ENCODE measurements at regions not wholly inside any gene's neighbourhood (a gene's known extent, or its start where the extent isn't known, plus 50 kb on each side); places are given as distances from the start of the nearest gene placed in this dataset.

DNA sequence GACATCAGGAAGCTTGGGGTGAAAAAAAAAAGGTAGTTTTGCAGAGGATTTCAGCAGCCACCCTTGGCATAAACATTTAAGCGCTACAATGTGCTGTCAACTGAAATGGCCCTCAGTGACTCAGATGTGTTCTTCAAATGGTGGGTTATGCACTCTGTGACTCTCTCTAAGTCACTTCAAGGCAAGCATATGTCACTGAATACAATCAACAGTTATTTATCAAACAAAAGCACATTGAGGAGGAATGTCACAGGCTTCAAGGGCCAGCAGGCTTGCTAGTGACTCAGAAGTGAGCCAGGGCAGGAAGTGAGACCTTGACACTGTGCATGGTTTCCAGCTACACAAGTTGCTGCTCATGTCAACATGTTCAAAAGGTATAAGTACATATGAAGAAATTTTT lies 523.7 kb upstream of the HTR2A start:
- DNase-seq (ENCODE audit: low read depth, low spot score): peak; percentile 2
- TF ChIP-seq, protein P1, sequence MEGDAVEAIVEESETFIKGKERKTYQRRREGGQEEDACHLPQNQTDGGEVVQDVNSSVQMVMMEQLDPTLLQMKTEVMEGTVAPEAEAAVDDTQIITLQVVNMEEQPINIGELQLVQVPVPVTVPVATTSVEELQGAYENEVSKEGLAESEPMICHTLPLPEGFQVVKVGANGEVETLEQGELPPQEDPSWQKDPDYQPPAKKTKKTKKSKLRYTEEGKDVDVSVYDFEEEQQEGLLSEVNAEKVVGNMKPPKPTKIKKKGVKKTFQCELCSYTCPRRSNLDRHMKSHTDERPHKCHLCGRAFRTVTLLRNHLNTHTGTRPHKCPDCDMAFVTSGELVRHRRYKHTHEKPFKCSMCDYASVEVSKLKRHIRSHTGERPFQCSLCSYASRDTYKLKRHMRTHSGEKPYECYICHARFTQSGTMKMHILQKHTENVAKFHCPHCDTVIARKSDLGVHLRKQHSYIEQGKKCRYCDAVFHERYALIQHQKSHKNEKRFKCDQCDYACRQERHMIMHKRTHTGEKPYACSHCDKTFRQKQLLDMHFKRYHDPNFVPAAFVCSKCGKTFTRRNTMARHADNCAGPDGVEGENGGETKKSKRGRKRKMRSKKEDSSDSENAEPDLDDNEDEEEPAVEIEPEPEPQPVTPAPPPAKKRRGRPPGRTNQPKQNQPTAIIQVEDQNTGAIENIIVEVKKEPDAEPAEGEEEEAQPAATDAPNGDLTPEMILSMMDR (conservative IDR thresholded peaks at IDR 0.05): no peak
- H3K4me3 Mint-ChIP-seq: peak overlapping the region; percentile 10
- peaks cover 5% of the 10 kb centered on the region for H3K36me3 Mint-ChIP-seq (ENCODE audit: low read depth)
- H3K9me3 Mint-ChIP-seq: peaks cover 8% of the 10 kb centered on the region
- no peaks in the 10 kb centered on the region for H3K27me3 Mint-ChIP-seq (ENCODE audit: low read depth)
- peak overlapping the region; percentile 64 for H3K27ac Mint-ChIP-seq (ENCODE audit: unreplicated experiment)
- peaks cover 32% of the 10 kb centered on the region for H3K4me1 Mint-ChIP-seq

DNA sequence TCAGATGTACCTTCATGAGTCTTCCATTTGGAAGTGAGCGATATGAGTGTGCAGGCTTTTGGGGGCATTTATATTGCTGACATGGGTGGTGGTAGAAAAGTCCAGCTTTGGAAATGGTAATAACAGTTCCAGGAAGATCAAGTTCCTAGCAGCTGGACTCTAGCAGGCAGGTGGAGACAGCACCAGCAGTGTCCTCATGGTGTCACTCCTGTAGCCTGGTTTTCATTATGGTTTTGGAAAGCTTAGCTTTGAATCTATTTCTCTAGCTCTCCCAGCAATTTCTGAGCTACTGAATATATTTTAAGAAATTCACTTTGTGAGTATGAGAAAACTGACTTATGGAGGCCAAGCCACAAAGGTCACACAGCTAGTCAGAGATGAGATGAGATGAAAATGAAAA lies 523.2 kb upstream of the HTR2A start:
- H3K36me3 Mint-ChIP-seq (ENCODE audit: low read depth): peaks cover 5% of the 10 kb centered on the region
- H3K27ac Mint-ChIP-seq (ENCODE audit: unreplicated experiment): peak overlapping the region; percentile 71
- no peak for DNase-seq (ENCODE audit: low read depth, low spot score)
- TF ChIP-seq, protein P1 (conservative IDR thresholded peaks at IDR 0.05): no peak
- H3K27me3 Mint-ChIP-seq (ENCODE audit: low read depth): no peaks in the 10 kb centered on the region
- no peak overlapping the region for H3K4me3 Mint-ChIP-seq
- H3K4me1 Mint-ChIP-seq: peaks cover 32% of the 10 kb centered on the region
- peaks cover 8% of the 10 kb centered on the region for H3K9me3 Mint-ChIP-seq

DNA sequence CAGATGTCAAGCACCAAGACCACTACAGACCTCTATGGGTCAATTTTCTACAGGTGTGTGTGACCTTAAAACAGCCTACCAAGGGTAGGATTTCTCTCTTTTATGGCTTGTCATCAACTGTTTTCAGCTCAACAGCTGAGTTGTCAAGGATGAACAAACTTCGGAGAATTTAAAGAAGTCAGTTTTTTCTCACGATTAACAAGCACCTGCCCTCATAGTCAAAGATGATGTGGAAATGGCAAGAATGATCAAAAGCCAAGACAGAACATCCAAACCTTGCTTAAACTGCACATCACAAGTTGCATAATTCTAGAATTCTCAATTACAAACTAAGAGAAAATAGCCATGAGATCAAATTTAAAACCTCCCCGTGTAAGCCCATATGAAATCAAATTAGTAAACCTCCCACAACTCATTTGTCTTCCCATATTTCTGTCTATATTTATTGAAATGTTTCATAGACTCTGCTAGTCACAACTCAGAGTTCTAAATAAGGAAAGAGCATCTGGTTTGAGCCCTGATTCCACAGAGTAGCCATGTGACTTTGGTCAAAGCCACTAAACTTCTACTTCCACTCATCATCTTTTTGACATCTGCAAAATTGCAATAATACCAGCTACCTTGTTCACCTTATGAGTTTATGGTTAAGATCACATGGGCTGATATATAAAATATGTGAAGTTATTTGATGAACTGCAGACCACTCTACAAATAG lies 521.5 kb upstream of the HTR2A start:
- Mint-ChIP-seq H3K4me1 (peaks cover 32% of the 10 kb centered on the region), H3K27ac (ENCODE audit: unreplicated experiment) (no peak overlapping the region), H3K4me3 (no peak overlapping the region), H3K9me3 (peaks cover 8% of the 10 kb centered on the region), H3K36me3 (ENCODE audit: low read depth) (peaks cover 5% of the 10 kb centered on the region), H3K27me3 (ENCODE audit: low read depth) (no peaks in the 10 kb centered on the region)
- TF ChIP-seq, protein P1 (conservative IDR thresholded peaks at IDR 0.05): no peak
- DNase-seq (ENCODE audit: low read depth, low spot score): no peak

DNA sequence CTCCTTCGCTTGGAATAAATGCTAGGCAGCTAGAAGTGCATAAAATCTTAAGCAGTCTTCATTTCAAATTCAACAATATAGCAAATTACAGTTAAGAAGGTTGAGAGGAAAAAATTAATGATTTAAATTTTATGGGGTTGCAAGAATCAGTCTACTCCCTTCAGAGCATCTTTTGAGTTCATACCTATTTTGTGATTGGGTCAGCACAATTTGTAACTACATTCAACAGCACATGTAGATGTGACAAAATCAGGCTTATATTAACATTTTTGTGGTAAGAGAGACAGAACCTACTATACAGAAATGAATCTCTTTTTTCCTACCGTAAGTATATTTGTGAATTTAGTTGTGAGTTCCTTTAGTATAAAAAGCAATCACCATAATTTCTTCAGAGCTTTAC lies 520.6 kb upstream of the HTR2A start:
- Mint-ChIP-seq H3K27ac (ENCODE audit: unreplicated experiment) (no peak overlapping the region), H3K4me1 (peaks cover 32% of the 10 kb centered on the region), H3K4me3 (no peak overlapping the region), H3K9me3 (peaks cover 8% of the 10 kb centered on the region), H3K27me3 (ENCODE audit: low read depth) (no peaks in the 10 kb centered on the region), H3K36me3 (ENCODE audit: low read depth) (peaks cover 5% of the 10 kb centered on the region)
- DNase-seq (ENCODE audit: low read depth, low spot score): no peak
- TF ChIP-seq, protein P1 (conservative IDR thresholded peaks at IDR 0.05): no peak

DNA sequence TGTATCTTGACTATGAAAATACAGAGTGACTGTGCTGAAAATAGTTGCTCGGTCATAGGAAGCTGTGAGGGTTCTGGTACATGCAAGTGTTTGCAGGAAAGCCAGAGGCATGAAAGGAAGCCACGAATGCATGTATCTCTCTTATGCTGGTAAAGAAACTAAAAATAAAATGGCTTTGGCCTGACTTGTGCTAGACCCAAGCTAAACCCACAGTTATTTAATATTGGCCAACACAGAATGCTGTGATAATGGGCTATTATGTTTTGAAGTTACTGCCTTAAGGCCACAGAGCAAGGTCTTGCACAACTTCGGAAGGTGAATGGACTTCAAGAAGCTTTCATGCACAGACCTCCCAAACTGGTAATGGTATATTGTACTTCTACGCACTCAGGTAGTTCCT lies 518.2 kb upstream of the HTR2A start:
- TF ChIP-seq, protein P1 (conservative IDR thresholded peaks at IDR 0.05): no peak
- peaks cover 3% of the 10 kb centered on the region for H3K9me3 Mint-ChIP-seq
- no peaks in the 10 kb centered on the region for H3K36me3 Mint-ChIP-seq (ENCODE audit: low read depth)
- DNase-seq (ENCODE audit: low read depth, low spot score): no peak
- no peak overlapping the region for H3K4me3 Mint-ChIP-seq
- peaks cover 12% of the 10 kb centered on the region for H3K4me1 Mint-ChIP-seq
- H3K27me3 Mint-ChIP-seq (ENCODE audit: low read depth): no peaks in the 10 kb centered on the region
- H3K27ac Mint-ChIP-seq (ENCODE audit: unreplicated experiment): no peak overlapping the region

Measured in neural crest cell (in vitro differentiated cells).